ENCODE measurements at regions not wholly inside any gene's neighbourhood (a gene's known extent, or its start where the extent isn't known, plus 50 kb on each side); places are given as distances from the start of the nearest gene placed in this dataset.
A peak's percentile ranks its signal among the peaks of the same experiment; 100 is the strongest.

- no peak for DNase-seq (ENCODE audit: low read depth)
- no peak for TF ChIP-seq CTCF (conservative IDR thresholded peaks at IDR 0.05; ENCODE audit: low read depth, low read length)
- H3K4me3 ChIP-seq (ENCODE audit: low read length) = no peak overlapping the region
Measured at GRCh38 chr20:11378252-11378651, 539.4 kb upstream of the BTBD3 start.

- peak overlapping the region; percentile 21 for H3K4me3 ChIP-seq (ENCODE audit: low read length)
- TF ChIP-seq CTCF (conservative IDR thresholded peaks at IDR 0.05; ENCODE audit: low read depth, low read length) = peak; percentile 9
- DNase-seq (ENCODE audit: low read depth) = peak; percentile 71
Measured at GRCh38 chr20:11379257-11380011, 538.3 kb upstream of the BTBD3 start.

GRCh38 chr20:11380283-11380682 lies 537.4 kb upstream of the BTBD3 start:
- no peak for DNase-seq (ENCODE audit: low read depth)

GRCh38 chr20:11387189-11387754 lies 530.4 kb upstream of the BTBD3 start:
- no peak for TF ChIP-seq CTCF (conservative IDR thresholded peaks at IDR 0.05; ENCODE audit: low read depth, low read length)
- no peak overlapping the region for H3K4me3 ChIP-seq (ENCODE audit: low read length)
- DNase-seq (ENCODE audit: low read depth) = peak; percentile 64

More at GRCh38 chr20:11380283-11380682, 537.4 kb upstream of the BTBD3 start:
- TF ChIP-seq CTCF (conservative IDR thresholded peaks at IDR 0.05; ENCODE audit: low read depth, low read length) = no peak
- no peak overlapping the region for H3K4me3 ChIP-seq (ENCODE audit: low read length)

GRCh38 chr20:11389186-11389585 lies 528.5 kb upstream of the BTBD3 start:
- no peak for TF ChIP-seq CTCF (conservative IDR thresholded peaks at IDR 0.05; ENCODE audit: low read depth, low read length)
- no peak for DNase-seq (ENCODE audit: low read depth)
- no peak overlapping the region for H3K4me3 ChIP-seq (ENCODE audit: low read length)

- TF ChIP-seq CTCF (conservative IDR thresholded peaks at IDR 0.05; ENCODE audit: low read depth, low read length) = no peak
- no peak overlapping the region for H3K4me3 ChIP-seq (ENCODE audit: low read length)
- DNase-seq (ENCODE audit: low read depth) = no peak
Measured at GRCh38 chr20:11391591-11391990, 526.1 kb upstream of the BTBD3 start.
